Cardiac fibroblast (primary cell): ENCODE measurements at regions not wholly inside any gene's neighbourhood (a gene's known extent, or its start where the extent isn't known, plus 50 kb on each side); places are given as distances from the start of the nearest gene placed in this dataset.

Experiments
- DNase-seq, 2 donors: peaks; one replicate each; pipeline versions ENCODE4 v3.0.0 to v3.0.0-alpha.2; 2010; ENCODE audit warnings: low read depth in 2 of 2
- H3K4me3 ChIP-seq, 2 donors: replicated peaks in 1 of 2; 1 replicate in 1 of 2; 2 replicates in 1 of 2; pipeline ENCODE4 v1.5.1; 2011; ENCODE audit warnings: low read depth in 2 of 2, low read length in 2 of 2, mild to moderate bottlenecking in 2 of 2, moderate library complexity in 1 of 2
- TF ChIP-seq, protein P1 (sequence below): IDR thresholded peaks from one replicate; pipeline ENCODE4 v1.5.1; 2011; ENCODE audit warnings: low read depth, mild to moderate bottlenecking, low read length, inconsistent platforms

DNA sequence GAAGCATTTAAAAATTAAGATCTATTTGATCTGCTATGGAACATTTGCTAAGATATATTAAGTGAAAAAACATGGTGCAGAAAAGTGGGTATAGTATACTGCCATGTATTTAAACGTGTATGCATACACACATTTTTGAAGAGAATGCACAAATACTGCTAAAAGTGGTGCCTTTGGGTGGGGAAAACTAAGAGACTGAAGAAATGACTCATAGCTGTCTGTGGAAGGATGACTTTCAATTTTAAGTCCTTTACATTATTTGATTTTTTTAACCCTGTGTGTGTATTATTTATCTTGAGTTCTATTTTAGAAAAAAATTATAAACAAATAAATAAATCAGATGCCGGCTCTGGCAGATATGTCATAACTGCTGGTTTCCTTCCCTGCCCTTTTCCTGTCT, 120.7 kb upstream of the SLIT3 start:
- peak in 1 of 2 donors; percentile 55 for DNase-seq
- TF ChIP-seq, protein P1, sequence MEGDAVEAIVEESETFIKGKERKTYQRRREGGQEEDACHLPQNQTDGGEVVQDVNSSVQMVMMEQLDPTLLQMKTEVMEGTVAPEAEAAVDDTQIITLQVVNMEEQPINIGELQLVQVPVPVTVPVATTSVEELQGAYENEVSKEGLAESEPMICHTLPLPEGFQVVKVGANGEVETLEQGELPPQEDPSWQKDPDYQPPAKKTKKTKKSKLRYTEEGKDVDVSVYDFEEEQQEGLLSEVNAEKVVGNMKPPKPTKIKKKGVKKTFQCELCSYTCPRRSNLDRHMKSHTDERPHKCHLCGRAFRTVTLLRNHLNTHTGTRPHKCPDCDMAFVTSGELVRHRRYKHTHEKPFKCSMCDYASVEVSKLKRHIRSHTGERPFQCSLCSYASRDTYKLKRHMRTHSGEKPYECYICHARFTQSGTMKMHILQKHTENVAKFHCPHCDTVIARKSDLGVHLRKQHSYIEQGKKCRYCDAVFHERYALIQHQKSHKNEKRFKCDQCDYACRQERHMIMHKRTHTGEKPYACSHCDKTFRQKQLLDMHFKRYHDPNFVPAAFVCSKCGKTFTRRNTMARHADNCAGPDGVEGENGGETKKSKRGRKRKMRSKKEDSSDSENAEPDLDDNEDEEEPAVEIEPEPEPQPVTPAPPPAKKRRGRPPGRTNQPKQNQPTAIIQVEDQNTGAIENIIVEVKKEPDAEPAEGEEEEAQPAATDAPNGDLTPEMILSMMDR, result no peak
- H3K4me3 ChIP-seq, result no peak overlapping the region

DNA sequence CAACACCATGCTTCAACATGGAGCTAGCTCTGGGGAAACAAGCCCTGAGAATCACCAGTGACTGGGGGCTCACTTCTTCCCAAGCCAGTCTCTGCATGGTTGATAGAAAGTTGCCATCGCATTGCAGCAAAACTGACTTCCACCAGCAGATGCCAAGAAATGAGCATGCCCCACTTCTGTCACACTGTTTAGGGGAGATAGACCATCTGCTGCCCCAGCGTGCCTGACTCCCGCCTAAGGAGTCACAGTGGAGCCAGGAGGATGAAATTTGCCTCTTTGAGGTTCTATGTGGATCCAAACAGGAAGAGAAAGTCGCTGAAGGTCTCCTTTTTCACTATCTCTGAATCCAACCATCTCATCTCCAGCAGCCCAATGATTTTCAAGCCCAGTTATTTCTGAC, 116.7 kb upstream of the SLIT3 start:
- DNase-seq, result no peak
- TF ChIP-seq, protein P1, result no peak
- no peak overlapping the region for H3K4me3 ChIP-seq

DNA sequence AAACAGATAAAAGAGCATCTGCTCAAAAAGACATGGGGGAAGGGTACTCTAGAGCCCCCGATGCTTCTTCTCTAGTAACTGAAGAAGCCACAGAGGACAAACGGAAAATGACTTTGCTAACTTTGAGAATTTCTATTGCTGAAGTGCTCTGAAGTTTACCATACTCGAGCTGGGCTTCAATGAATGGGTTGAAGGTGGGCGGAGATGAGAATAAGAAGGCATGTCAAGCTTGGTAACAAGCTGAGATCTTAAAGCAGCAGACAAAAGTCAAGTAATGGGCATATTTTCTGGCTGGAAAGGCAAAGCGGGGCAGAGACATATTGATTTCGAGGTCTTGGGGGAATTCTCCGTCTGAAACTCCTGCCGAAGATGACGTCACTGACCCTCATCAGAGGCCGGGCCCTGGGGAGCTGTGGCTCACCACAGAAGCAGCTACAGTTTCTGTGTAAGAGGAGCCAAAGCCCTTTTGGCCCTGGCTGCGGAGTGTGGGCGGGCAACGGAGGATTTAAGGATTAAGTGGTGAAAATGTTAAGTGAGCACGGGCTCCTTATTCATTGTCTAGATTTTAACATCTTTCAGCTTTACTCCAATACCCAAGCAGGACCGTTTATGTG, 115.8 kb upstream of the SLIT3 start:
- DNase-seq, result peak; percentile 90 to 95
- TF ChIP-seq, protein P1, result no peak
- H3K4me3 ChIP-seq, result no peak overlapping the region

DNA sequence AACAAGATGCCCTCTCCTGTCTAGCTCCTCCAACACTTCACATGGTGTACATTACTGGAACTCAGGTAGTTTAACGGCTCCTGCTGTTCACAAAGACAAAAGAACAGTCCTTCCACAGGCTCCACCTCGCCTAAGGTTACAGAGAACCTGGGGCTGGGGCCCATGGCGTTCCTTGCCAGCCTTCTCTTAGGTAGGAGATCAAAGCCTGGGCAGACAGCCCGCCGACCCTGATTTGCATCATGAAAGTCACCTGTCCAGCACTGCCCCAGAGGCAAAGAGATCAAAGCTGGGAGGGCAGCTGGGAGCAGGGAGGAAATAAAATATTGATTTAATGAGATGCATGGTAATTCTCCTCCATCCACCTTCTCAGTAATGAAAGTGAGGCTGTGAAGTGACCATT, 115.0 kb upstream of the SLIT3 start:
- TF ChIP-seq, protein P1, result no peak
- no peak for DNase-seq
- H3K4me3 ChIP-seq, result no peak overlapping the region

DNA sequence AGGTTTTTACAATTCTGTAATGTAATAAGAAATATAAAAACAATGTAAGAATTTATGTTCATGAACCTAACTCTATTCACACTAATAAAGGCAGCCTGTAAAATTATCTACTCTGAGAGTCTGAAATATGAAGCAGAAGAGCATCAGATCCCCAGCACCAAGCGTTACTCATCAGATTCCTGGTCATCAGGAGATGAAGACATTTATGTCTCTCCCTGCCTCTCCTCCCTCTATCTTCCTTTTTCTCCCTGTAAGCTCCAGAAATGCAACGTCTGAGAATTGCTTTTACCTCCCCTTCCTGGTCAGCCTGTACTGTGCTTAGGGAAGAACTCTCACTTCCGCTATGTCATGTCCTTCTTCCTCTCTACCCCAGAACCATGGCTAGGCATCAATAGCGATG, 114.4 kb upstream of the SLIT3 start:
- TF ChIP-seq, protein P1, result no peak
- no peak for DNase-seq

DNA sequence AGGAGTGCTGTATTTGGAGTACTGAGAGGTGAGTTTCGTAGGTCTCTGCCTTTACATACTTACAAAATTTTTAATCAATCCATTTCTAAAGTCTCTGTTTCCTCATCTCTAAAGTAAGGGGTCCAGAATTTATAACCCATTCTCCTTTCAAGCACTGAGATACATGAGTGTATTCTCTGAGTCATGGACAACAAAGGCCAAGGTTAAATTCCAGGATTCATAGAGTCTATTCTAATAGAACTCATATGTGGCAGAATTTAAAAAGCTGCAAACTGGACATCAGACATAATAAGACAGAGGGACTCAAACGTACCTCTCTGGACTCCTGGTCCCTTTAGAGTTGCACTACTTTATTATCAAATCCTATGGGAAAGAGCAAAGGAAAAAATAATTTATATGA, 112.5 kb upstream of the SLIT3 start:
- DNase-seq, result no peak
- H3K4me3 ChIP-seq, result no peak overlapping the region
- TF ChIP-seq, protein P1, result no peak

More for the DNA sequence above, 114.4 kb upstream of the SLIT3 start:
- no peak overlapping the region for H3K4me3 ChIP-seq

DNA sequence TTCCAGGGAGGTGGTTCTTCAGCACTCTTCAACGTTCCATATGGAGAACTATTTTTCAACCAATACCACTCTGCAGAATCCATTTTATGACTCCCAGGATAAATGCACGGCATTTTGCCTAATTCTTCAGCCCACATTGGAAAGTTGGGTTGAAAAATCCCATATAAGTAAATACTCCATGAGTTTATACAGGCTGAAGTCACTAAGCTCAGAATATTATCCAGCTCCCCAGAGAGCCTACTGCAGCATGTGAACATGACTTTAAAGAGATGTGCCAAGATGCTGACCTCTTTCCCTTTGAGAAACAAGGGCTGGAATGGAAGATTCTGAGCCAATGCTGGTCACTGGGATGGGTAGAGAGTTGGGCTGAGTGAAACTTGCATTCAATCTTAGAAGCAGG, 111.9 kb upstream of the SLIT3 start:
- no peak for DNase-seq
- H3K4me3 ChIP-seq, result no peak overlapping the region
- TF ChIP-seq, protein P1, result no peak
